ENCODE measurements at regions not wholly inside any gene's neighbourhood (a gene's known extent, or its start where the extent isn't known, plus 50 kb on each side); places are given as distances from the start of the nearest gene placed in this dataset.
A peak's percentile ranks its signal among the peaks of the same experiment; 100 is the strongest.

- ATAC-seq: peak; percentile 50 to 83
- DNase-seq (ENCODE audit: low spot score in 2 of 2): no peak
- Mint-ChIP-seq H3K36me3 (no peaks in the 10 kb centered on the region), H3K27ac (no peak overlapping the region), H3K9me3 (peaks cover 0 to 4% of the 10 kb centered on the region in 2 donors)
Measured at GRCh38 chr1:186620566-186621350, 59.5 kb downstream of the PTGS2 start.

- H3K9me3 Mint-ChIP-seq: peaks cover 5 to 9% of the 10 kb centered on the region in 2 donors
- DNase-seq (ENCODE audit: low spot score in 2 of 2) (peak in 1 of 2 donors; percentile 38), ATAC-seq (peak; percentile 87 to 93)
- H3K27ac Mint-ChIP-seq: peak overlapping the region in 1 of 2 donors; percentile 31
- no peaks in the 10 kb centered on the region for H3K36me3 Mint-ChIP-seq
Measured at GRCh38 chr1:186618401-186619170, 61.6 kb downstream of the PTGS2 start.

- Mint-ChIP-seq H3K27ac (peak overlapping the region in 1 of 2 donors; percentile 39), H3K36me3 (no peaks in the 10 kb centered on the region), H3K9me3 (peaks cover 5 to 9% of the 10 kb centered on the region in 2 donors)
- no peak for DNase-seq (ENCODE audit: low spot score in 2 of 2)
- no peak for ATAC-seq
Measured at GRCh38 chr1:186617926-186618325, 62.3 kb downstream of the PTGS2 start.

- peaks cover 5 to 9% of the 10 kb centered on the region in 2 donors for H3K9me3 Mint-ChIP-seq
- no peak overlapping the region for H3K27ac Mint-ChIP-seq
- DNase-seq (ENCODE audit: low spot score in 2 of 2) (no peak), ATAC-seq (no peak)
- H3K36me3 Mint-ChIP-seq: no peaks in the 10 kb centered on the region
Measured at GRCh38 chr1:186616511-186616910, 63.7 kb downstream of the PTGS2 start.

GRCh38 chr1:186615332-186615731 lies 64.9 kb downstream of the PTGS2 start:
- H3K36me3 Mint-ChIP-seq: no peaks in the 10 kb centered on the region
- ATAC-seq (no peak), DNase-seq (ENCODE audit: low spot score in 2 of 2) (no peak)
- H3K9me3 Mint-ChIP-seq: peaks cover 5 to 9% of the 10 kb centered on the region in 2 donors
- H3K27ac Mint-ChIP-seq: no peak overlapping the region

- H3K9me3 Mint-ChIP-seq: peaks cover 5% of the 10 kb centered on the region in 2 donors
- ATAC-seq (no peak), DNase-seq (ENCODE audit: low spot score in 2 of 2) (no peak)
Measured at GRCh38 chr1:186611156-186611555, 69.1 kb downstream of the PTGS2 start.

GRCh38 chr1:186609183-186609582 lies 71.0 kb downstream of the PTGS2 start:
- peaks cover 3 to 4% of the 10 kb centered on the region in 2 donors for H3K9me3 Mint-ChIP-seq
- no peak overlapping the region for H3K27ac Mint-ChIP-seq
- ATAC-seq: no peak
- H3K36me3 Mint-ChIP-seq: no peaks in the 10 kb centered on the region
- DNase-seq (ENCODE audit: low spot score in 2 of 2): no peak

More at GRCh38 chr1:186611156-186611555, 69.1 kb downstream of the PTGS2 start:
- Mint-ChIP-seq H3K36me3 (no peaks in the 10 kb centered on the region), H3K27ac (no peak overlapping the region)

- H3K36me3 Mint-ChIP-seq: no peaks in the 10 kb centered on the region
- ATAC-seq (peak in 1 of 2 donors; percentile 70), DNase-seq (ENCODE audit: low spot score in 2 of 2) (peak in 1 of 2 donors; percentile 25)
- H3K27ac Mint-ChIP-seq: no peak overlapping the region
- H3K9me3 Mint-ChIP-seq: no peaks in the 10 kb centered on the region
Measured at GRCh38 chr1:186605762-186606350, 74.4 kb downstream of the PTGS2 start.

- ATAC-seq (peak in 1 of 2 donors; percentile 69), DNase-seq (ENCODE audit: low spot score in 2 of 2) (no peak)
- Mint-ChIP-seq H3K36me3 (peaks cover 12 to 17% of the 10 kb centered on the region in 2 donors), H3K27ac (no peak overlapping the region), H3K9me3 (peaks cover 16 to 20% of the 10 kb centered on the region in 2 donors)
Measured at GRCh38 chr1:186595969-186596368, 84.3 kb downstream of the PTGS2 start.

- H3K27ac Mint-ChIP-seq: no peak overlapping the region
- no peak for DNase-seq (ENCODE audit: low spot score in 2 of 2)
- H3K36me3 Mint-ChIP-seq: peaks cover 0 to 9% of the 10 kb centered on the region in 2 donors
- H3K9me3 Mint-ChIP-seq: peaks cover 6 to 14% of the 10 kb centered on the region in 2 donors
- peak; percentile 81 to 94 for ATAC-seq
Measured at GRCh38 chr1:186578325-186579016, 101.8 kb downstream of the PTGS2 start.

GRCh38 chr1:186577633-186578032 lies 102.6 kb downstream of the PTGS2 start:
- Mint-ChIP-seq H3K36me3 (peaks cover 0 to 3% of the 10 kb centered on the region in 2 donors), H3K9me3 (peaks cover 2 to 8% of the 10 kb centered on the region in 2 donors), H3K27ac (peak overlapping the region in 1 of 2 donors; percentile 44)
- no peak for DNase-seq (ENCODE audit: low spot score in 2 of 2)
- no peak for ATAC-seq

- no peaks in the 10 kb centered on the region for H3K36me3 Mint-ChIP-seq
- peaks cover 0 to 4% of the 10 kb centered on the region in 2 donors for H3K9me3 Mint-ChIP-seq
- H3K27ac Mint-ChIP-seq: peak overlapping the region in 1 of 2 donors; percentile 44
- DNase-seq (ENCODE audit: low spot score in 2 of 2) (no peak), ATAC-seq (no peak)
Measured at GRCh38 chr1:186577216-186577615, 103.0 kb downstream of the PTGS2 start.

GRCh38 chr1:186575348-186575747 lies 104.9 kb downstream of the PTGS2 start:
- no peak for ATAC-seq
- no peak for DNase-seq (ENCODE audit: low spot score in 2 of 2)
- no peaks in the 10 kb centered on the region for H3K9me3 Mint-ChIP-seq
- no peaks in the 10 kb centered on the region for H3K36me3 Mint-ChIP-seq
- no peak overlapping the region for H3K27ac Mint-ChIP-seq

GRCh38 chr1:186574926-186575325 lies 105.3 kb downstream of the PTGS2 start:
- ATAC-seq (no peak), DNase-seq (ENCODE audit: low spot score in 2 of 2) (no peak)
- Mint-ChIP-seq H3K9me3 (no peaks in the 10 kb centered on the region), H3K27ac (no peak overlapping the region), H3K36me3 (no peaks in the 10 kb centered on the region)

GRCh38 chr1:186572509-186572908 lies 107.7 kb downstream of the PTGS2 start:
- Mint-ChIP-seq H3K9me3 (no peaks in the 10 kb centered on the region), H3K36me3 (no peaks in the 10 kb centered on the region)
- peak; percentile 65 to 83 for ATAC-seq

GRCh38 chr1:186571771-186572170 lies 108.5 kb downstream of the PTGS2 start:
- no peaks in the 10 kb centered on the region for H3K9me3 Mint-ChIP-seq
- no peaks in the 10 kb centered on the region for H3K36me3 Mint-ChIP-seq
- H3K27ac Mint-ChIP-seq: peak overlapping the region; percentile 5 to 84
- no peak for DNase-seq (ENCODE audit: low spot score in 2 of 2)
- peak; percentile 70 to 78 for ATAC-seq

More at GRCh38 chr1:186572509-186572908, 107.7 kb downstream of the PTGS2 start:
- DNase-seq (ENCODE audit: low spot score in 2 of 2): no peak
- H3K27ac Mint-ChIP-seq: peak overlapping the region in 1 of 2 donors; percentile 5
